ENCODE measurements at regions not wholly inside any gene's neighbourhood (a gene's known extent, or its start where the extent isn't known, plus 50 kb on each side); places are given as distances from the start of the nearest gene placed in this dataset.

GRCh38 chr2:215505044-215505786 is 69.3 kb upstream of the FN1 start (continued):
- TF ChIP-seq ZNF317 (CRISPR knock-in tag; IDR thresholded peaks at IDR 0.05; ENCODE audit: borderline replicate concordance, low read depth) = no peak

GRCh38 chr2:215504547-215504946 is 68.7 kb upstream of the FN1 start:
- TF ChIP-seq RELA (CRISPR knock-in tag; IDR thresholded peaks at IDR 0.05; ENCODE audit: borderline replicate concordance) = no peak
- TF ChIP-seq SMAD3 (CRISPR knock-in tag; IDR thresholded peaks at IDR 0.05; ENCODE audit: borderline replicate concordance) = no peak
- TF ChIP-seq MAX (CRISPR knock-in tag; IDR thresholded peaks at IDR 0.05) = no peak
- no peak for TF ChIP-seq ZNF423 (CRISPR knock-in tag; IDR thresholded peaks at IDR 0.05)
- H3K4me3 Mint-ChIP-seq = no peak overlapping the region
- H3K27ac Mint-ChIP-seq = no peak overlapping the region
- H3K4me1 Mint-ChIP-seq = no peaks in the 10 kb centered on the region
- DNase-seq (ENCODE audit: low spot score) (no peak), ATAC-seq (no peak)
- H3K36me3 Mint-ChIP-seq = no peaks in the 10 kb centered on the region
- no peaks in the 10 kb centered on the region for H3K9me3 Mint-ChIP-seq
- ChIA-PET POLR2A (no interaction called here), CTCF (no interaction called here)
- H3K27me3 Mint-ChIP-seq (ENCODE audit: low read depth) = no peaks in the 10 kb centered on the region

GRCh38 chr2:215503381-215503780 is 67.5 kb upstream of the FN1 start:
- Mint-ChIP-seq H3K36me3 (peaks cover 3% of the 10 kb centered on the region; the same call in 1 of the 2 replicates), H3K27ac (no peak overlapping the region), H3K4me3 (no peak overlapping the region), H3K27me3 (ENCODE audit: low read depth) (no peaks in the 10 kb centered on the region), H3K4me1 (0 out of 2 replicates have a peak, but pooled peaks cover 1% of the 10 kb centered on the region), H3K9me3 (no peaks in the 10 kb centered on the region)
- TF ChIP-seq RELA (CRISPR knock-in tag; IDR thresholded peaks at IDR 0.05; ENCODE audit: borderline replicate concordance) = no peak
- TF ChIP-seq HMGA2 (CRISPR knock-in tag; IDR thresholded peaks at IDR 0.05) = no peak
- no peak for TF ChIP-seq FOXK1 (CRISPR knock-in tag; IDR thresholded peaks at IDR 0.05)
- no peak for TF ChIP-seq E2F4 (CRISPR knock-in tag; IDR thresholded peaks at IDR 0.05; ENCODE audit: borderline replicate concordance, low read depth)
- TF ChIP-seq GRHL2 (CRISPR knock-in tag; IDR thresholded peaks at IDR 0.05; ENCODE audit: insufficient replicate concordance, severe bottlenecking) = no peak
- no peak for TF ChIP-seq RORB (CRISPR knock-in tag; IDR thresholded peaks at IDR 0.05)
- TF ChIP-seq ATF2 (CRISPR knock-in tag; IDR thresholded peaks at IDR 0.05; ENCODE audit: borderline replicate concordance, low read depth) = no peak
- no peak for TF ChIP-seq AFF4 (CRISPR knock-in tag; IDR thresholded peaks at IDR 0.05; ENCODE audit: borderline replicate concordance)
- TF ChIP-seq ZNF425 (CRISPR knock-in tag; conservative IDR thresholded peaks at IDR 0.05) = no peak
- no peak for TF ChIP-seq ZNF281 (CRISPR knock-in tag; IDR thresholded peaks at IDR 0.05)
- TF ChIP-seq CREM (CRISPR knock-in tag; IDR thresholded peaks at IDR 0.05) = no peak
- TF ChIP-seq CBFB (CRISPR knock-in tag; IDR thresholded peaks at IDR 0.05; ENCODE audit: low read depth) = no peak
- no peak for DNase-seq (ENCODE audit: low spot score)
- CTCF ChIA-PET = no interaction called here
- POLR2A ChIA-PET = no interaction called here
- ATAC-seq = no peak
